HEK293 (cell line): ENCODE measurements at regions not wholly inside any gene's neighbourhood (a gene's known extent, or its start where the extent isn't known, plus 50 kb on each side); places are given as distances from the start of the nearest gene placed in this dataset.

ENCODE experiments used
- CTCF ChIA-PET: fragments of 350-600 bp; formaldehyde crosslinking; extraction: SDS; loops from one replicate; lab custom pipeline; 2021; ENCODE audit warnings: antibody characterized with exemption; lab: Yijun Ruan, JAX
- POLR2A ChIA-PET: fragments of 300-600 bp; formaldehyde crosslinking; extraction: SDS; loops from one replicate; lab custom pipeline; 2020; ENCODE audit warnings: antibody characterized with exemption, inconsistent platforms; lab: Yijun Ruan, JAX
- H3K27ac ChIP-seq: fragments of 200-500 bp; sonication (Bioruptor generic); 2 replicates; pipeline ENCODE4 v1.5.1; 2014; ENCODE audit warnings: low read depth, low read length, control low read depth, inconsistent platforms; ENCODE audit errors: extremely low read depth
- H3K36me3 ChIP-seq, 2 experiments: fragments of 200-500 bp in 1 of 2; sonication (Bioruptor generic) in 1 of 2; 1 replicate in 1 of 2; 2 replicates in 1 of 2; pipeline ENCODE4 v1.5.1; 2014 to 2017; ENCODE audit warnings: inconsistent platforms in 2 of 2, low read length in 2 of 2; ENCODE audit not compliant: control insufficient read depth in 2 of 2, insufficient read depth in 1 of 2
- H3K4me1 ChIP-seq: fragments of 200-500 bp; sonication (Bioruptor generic); 2 replicates; pipeline ENCODE4 v1.5.1; 2014; ENCODE audit warnings: mild to moderate bottlenecking, low read length, inconsistent platforms; ENCODE audit not compliant: control insufficient read depth, insufficient read depth
- H3K4me3 ChIP-seq: 2 replicates; pipeline ENCODE4 v1.5.1; 2011; ENCODE audit warnings: low read depth, mild to moderate bottlenecking, control low read depth, low read length, moderate library complexity
- H3K9me3 ChIP-seq: fragments of 200-500 bp; sonication (Bioruptor generic); 2 replicates; pipeline ENCODE4 v1.5.1; 2014; ENCODE audit warnings: low read depth, low read length, inconsistent platforms; ENCODE audit not compliant: control insufficient read depth, insufficient read depth
- HOXA7 ChIP-seq: sonication (generic); formaldehyde crosslinking; IDR thresholded peaks from 2 replicates; pipeline ENCODE4 v1.8.1; 2022; ENCODE audit warnings: missing genetic modification reagents, borderline replicate concordance
- INSM2 ChIP-seq: fragments of 450-650 bp; formaldehyde crosslinking; IDR thresholded peaks from 2 replicates; pipeline ENCODE4 v1.5.1; 2016; ENCODE audit warnings: missing biosample characterization, missing genetic modification characterization
- MYNN ChIP-seq: fragments of 450-650 bp; formaldehyde crosslinking; IDR thresholded peaks from 2 replicates; pipeline ENCODE4 v1.5.1; 2016; ENCODE audit warnings: missing biosample characterization, missing genetic modification characterization, borderline replicate concordance
- PRDM1 ChIP-seq: fragments of 450-650 bp; formaldehyde crosslinking; IDR thresholded peaks from 2 replicates; pipeline ENCODE4; 2016; ENCODE audit warnings: missing biosample characterization, missing genetic modification characterization
- SCRT1 ChIP-seq: fragments of 450-650 bp; formaldehyde crosslinking; IDR thresholded peaks from 2 replicates; pipeline ENCODE4 v1.5.1; 2016; ENCODE audit warnings: missing biosample characterization, missing genetic modification characterization, borderline replicate concordance
- ZBTB48 ChIP-seq: fragments of 450-650 bp; formaldehyde crosslinking; IDR thresholded peaks from 2 replicates; pipeline ENCODE4 v1.5.1; 2016; ENCODE audit warnings: missing biosample characterization, missing genetic modification characterization
- ZNF114 ChIP-seq: fragments of 450-650 bp; formaldehyde crosslinking; IDR thresholded peaks from 2 replicates; pipeline ENCODE4 v1.5.0; 2017; ENCODE audit warnings: missing biosample characterization, missing genetic modification characterization
- ZNF146 ChIP-seq: fragments of 450-650 bp; formaldehyde crosslinking; IDR thresholded peaks from 2 replicates; pipeline ENCODE4 v1.5.1; 2016; ENCODE audit warnings: missing biosample characterization, missing genetic modification characterization
- ZNF214 ChIP-seq: fragments of 450-650 bp; formaldehyde crosslinking; IDR thresholded peaks from 2 replicates; pipeline ENCODE4 v1.5.1; 2017; ENCODE audit warnings: missing biosample characterization, mild to moderate bottlenecking, missing genetic modification characterization, borderline replicate concordance
- ZNF24 ChIP-seq: fragments of 450-650 bp; formaldehyde crosslinking; IDR thresholded peaks from 2 replicates; pipeline ENCODE4 v1.5.1; 2016; ENCODE audit warnings: missing biosample characterization, missing genetic modification characterization
- ZNF404 ChIP-seq: fragments of 450-650 bp; formaldehyde crosslinking; IDR thresholded peaks from 2 replicates; pipeline ENCODE4 v1.5.1; 2017; ENCODE audit warnings: missing biosample characterization, missing genetic modification characterization
- ZNF521 ChIP-seq: fragments of 450-650 bp; formaldehyde crosslinking; IDR thresholded peaks from 2 replicates; pipeline ENCODE4 v1.5.1; 2017; ENCODE audit warnings: missing biosample characterization, mild to moderate bottlenecking, missing genetic modification characterization
- ZNF561 ChIP-seq: fragments of 450-650 bp; IDR thresholded peaks from 2 replicates; pipeline ENCODE4 v1.5.1; 2018; ENCODE audit warnings: missing biosample characterization, missing genetic modification characterization, borderline replicate concordance
- ZNF626 ChIP-seq: fragments of 450-650 bp; sonication (Bioruptor Pico); formaldehyde crosslinking; IDR thresholded peaks from 2 replicates; pipeline ENCODE4 v1.5.1; 2018; ENCODE audit warnings: missing biosample characterization, missing genetic modification characterization, inconsistent platforms
- ZNF658 ChIP-seq: fragments of 450-650 bp; formaldehyde crosslinking; IDR thresholded peaks from 2 replicates; pipeline ENCODE4; 2016; ENCODE audit warnings: missing biosample characterization, missing genetic modification characterization
- ZSCAN23 ChIP-seq: fragments of 450-650 bp; formaldehyde crosslinking; IDR thresholded peaks from 2 replicates; pipeline ENCODE4 v1.5.1; 2016; ENCODE audit warnings: missing biosample characterization, missing genetic modification characterization
- TF ChIP-seq, protein P1 (sequence below): fragments of 450-650 bp; formaldehyde crosslinking; IDR thresholded peaks from 2 replicates; pipeline ENCODE4 v1.5.1; 2016; ENCODE audit warnings: missing biosample characterization, missing genetic modification characterization, borderline replicate concordance

DNA sequence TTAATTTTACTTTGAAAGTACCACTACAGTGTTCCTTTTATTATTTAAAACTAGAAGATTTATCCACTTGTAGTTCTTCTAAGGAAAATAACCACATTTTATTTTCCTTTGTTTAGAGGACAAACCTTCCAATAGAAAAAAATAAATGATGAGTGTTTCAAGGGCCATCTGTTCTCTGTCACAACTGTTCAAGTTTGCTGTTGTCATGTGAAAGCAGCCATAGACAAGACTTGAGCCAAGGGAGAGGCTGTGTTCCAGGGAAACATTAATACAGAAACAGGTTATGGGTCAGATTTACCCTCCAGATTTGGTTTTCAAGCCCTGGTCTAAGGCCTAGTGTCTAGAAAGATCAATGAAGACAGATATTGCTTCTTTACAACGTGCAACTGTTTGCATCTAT, 463.6 kb downstream of the C6orf118 start:
- CTCF ChIA-PET, result no interaction called here
- H3K4me1 ChIP-seq, result no peaks in the 10 kb centered on the region
- POLR2A ChIA-PET, result no interaction called here

GRCh38 chr6:164842085-164842484, 467.3 kb downstream of the C6orf118 start:
- Histone ChIP-seq H3K36me3 (no peaks in the 10 kb centered on the region), H3K4me3 (no peak overlapping the region)
- TF ChIP-seq, protein P1, sequence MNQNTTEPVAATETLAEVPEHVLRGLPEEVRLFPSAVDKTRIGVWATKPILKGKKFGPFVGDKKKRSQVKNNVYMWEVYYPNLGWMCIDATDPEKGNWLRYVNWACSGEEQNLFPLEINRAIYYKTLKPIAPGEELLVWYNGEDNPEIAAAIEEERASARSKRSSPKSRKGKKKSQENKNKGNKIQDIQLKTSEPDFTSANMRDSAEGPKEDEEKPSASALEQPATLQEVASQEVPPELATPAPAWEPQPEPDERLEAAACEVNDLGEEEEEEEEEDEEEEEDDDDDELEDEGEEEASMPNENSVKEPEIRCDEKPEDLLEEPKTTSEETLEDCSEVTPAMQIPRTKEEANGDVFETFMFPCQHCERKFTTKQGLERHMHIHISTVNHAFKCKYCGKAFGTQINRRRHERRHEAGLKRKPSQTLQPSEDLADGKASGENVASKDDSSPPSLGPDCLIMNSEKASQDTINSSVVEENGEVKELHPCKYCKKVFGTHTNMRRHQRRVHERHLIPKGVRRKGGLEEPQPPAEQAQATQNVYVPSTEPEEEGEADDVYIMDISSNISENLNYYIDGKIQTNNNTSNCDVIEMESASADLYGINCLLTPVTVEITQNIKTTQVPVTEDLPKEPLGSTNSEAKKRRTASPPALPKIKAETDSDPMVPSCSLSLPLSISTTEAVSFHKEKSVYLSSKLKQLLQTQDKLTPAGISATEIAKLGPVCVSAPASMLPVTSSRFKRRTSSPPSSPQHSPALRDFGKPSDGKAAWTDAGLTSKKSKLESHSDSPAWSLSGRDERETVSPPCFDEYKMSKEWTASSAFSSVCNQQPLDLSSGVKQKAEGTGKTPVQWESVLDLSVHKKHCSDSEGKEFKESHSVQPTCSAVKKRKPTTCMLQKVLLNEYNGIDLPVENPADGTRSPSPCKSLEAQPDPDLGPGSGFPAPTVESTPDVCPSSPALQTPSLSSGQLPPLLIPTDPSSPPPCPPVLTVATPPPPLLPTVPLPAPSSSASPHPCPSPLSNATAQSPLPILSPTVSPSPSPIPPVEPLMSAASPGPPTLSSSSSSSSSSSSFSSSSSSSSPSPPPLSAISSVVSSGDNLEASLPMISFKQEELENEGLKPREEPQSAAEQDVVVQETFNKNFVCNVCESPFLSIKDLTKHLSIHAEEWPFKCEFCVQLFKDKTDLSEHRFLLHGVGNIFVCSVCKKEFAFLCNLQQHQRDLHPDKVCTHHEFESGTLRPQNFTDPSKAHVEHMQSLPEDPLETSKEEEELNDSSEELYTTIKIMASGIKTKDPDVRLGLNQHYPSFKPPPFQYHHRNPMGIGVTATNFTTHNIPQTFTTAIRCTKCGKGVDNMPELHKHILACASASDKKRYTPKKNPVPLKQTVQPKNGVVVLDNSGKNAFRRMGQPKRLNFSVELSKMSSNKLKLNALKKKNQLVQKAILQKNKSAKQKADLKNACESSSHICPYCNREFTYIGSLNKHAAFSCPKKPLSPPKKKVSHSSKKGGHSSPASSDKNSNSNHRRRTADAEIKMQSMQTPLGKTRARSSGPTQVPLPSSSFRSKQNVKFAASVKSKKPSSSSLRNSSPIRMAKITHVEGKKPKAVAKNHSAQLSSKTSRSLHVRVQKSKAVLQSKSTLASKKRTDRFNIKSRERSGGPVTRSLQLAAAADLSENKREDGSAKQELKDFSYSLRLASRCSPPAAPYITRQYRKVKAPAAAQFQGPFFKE (tag by site-specific recombination), result no peak

More for the DNA sequence above, 463.6 kb downstream of the C6orf118 start:
- no peaks in the 10 kb centered on the region for H3K36me3 ChIP-seq
- no peaks in the 10 kb centered on the region; the same call in 1 of the 2 replicates for H3K9me3 ChIP-seq
- TF ChIP-seq ZNF521, result no peak
- TF ChIP-seq ZNF561 (tag by site-specific recombination), result no peak
- TF ChIP-seq INSM2 (tag by site-specific recombination), result no peak
- no peak for TF ChIP-seq HOXA7 (CRISPR knock-in tag)
- no peak for TF ChIP-seq SCRT1
- no peak for TF ChIP-seq ZNF24 (tag by site-specific recombination)
- TF ChIP-seq ZNF114 (tag by site-specific recombination), result no peak
- TF ChIP-seq ZNF658, result no peak
- no peak for TF ChIP-seq PRDM1 (tag by site-specific recombination)
- TF ChIP-seq ZNF146, result no peak
- TF ChIP-seq MYNN (tag by site-specific recombination), result no peak
- no peak for TF ChIP-seq ZBTB48 (tag by site-specific recombination)
- TF ChIP-seq, all 188 proteins: peak for 0
- H3K27ac ChIP-seq, result no peak overlapping the region
- H3K4me3 ChIP-seq, result no peak overlapping the region

GRCh38 chr6:164838068-164838615, 471.3 kb downstream of the C6orf118 start:
- no peak for TF ChIP-seq ZNF404 (tag by site-specific recombination)
- TF ChIP-seq ZNF626, result no peak
- no peak for TF ChIP-seq ZNF214 (tag by site-specific recombination)
- no peak for TF ChIP-seq ZSCAN23 (tag by site-specific recombination)
- ChIA-PET CTCF (no interaction called here), POLR2A (no interaction called here)
- no peaks in the 10 kb centered on the region for H3K36me3 ChIP-seq
- no peaks in the 10 kb centered on the region for H3K9me3 ChIP-seq
- H3K4me3 ChIP-seq, result no peak overlapping the region
- H3K27ac ChIP-seq, result no peak overlapping the region
- no peaks in the 10 kb centered on the region for H3K4me1 ChIP-seq

More at GRCh38 chr6:164842085-164842484, 467.3 kb downstream of the C6orf118 start:
- Histone ChIP-seq H3K4me1 (no peaks in the 10 kb centered on the region), H3K27ac (no peak overlapping the region), H3K9me3 (no peaks in the 10 kb centered on the region)
- POLR2A ChIA-PET, result no interaction called here
- CTCF ChIA-PET, result no interaction called here
